Middle frontal gyrus (tissue), 1 donor: ENCODE measurements at regions not wholly inside any gene's neighbourhood (a gene's known extent, or its start where the extent isn't known, plus 50 kb on each side); places are given as distances from the start of the nearest gene placed in this dataset.
"Not testable (repeated sequence)": the region's sequence is repeated elsewhere in the genome, so short reads cannot be mapped to it uniquely, and the experiment has no call there.

Source experiments
- DNase-seq: peaks from one replicate; pipeline ENCODE4 v3.0.0-alpha.2; 2015; ENCODE audit warnings: low spot score; ENCODE audit errors: extremely low spot score

DNA sequence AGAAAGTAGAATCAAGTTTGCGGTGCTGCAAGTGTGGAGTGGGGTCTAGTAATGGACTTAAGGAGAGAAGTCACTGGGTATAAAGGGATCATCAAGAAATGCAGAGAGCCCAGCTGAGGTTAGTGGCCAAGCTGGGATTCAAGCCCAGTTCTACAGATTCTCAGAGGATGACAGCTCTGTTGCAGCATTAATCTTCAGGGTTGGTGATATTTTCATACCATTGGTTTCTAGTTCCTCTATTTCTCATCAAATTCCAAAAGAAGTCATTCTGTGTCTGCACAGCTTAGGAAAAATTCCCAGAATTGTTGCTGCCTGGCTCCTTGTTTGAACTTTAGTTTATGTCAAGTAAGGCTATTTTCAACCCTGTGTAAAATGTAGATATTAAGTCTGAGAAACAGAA, 169.5 kb upstream of the NTF3 start:
- no peak for DNase-seq

DNA sequence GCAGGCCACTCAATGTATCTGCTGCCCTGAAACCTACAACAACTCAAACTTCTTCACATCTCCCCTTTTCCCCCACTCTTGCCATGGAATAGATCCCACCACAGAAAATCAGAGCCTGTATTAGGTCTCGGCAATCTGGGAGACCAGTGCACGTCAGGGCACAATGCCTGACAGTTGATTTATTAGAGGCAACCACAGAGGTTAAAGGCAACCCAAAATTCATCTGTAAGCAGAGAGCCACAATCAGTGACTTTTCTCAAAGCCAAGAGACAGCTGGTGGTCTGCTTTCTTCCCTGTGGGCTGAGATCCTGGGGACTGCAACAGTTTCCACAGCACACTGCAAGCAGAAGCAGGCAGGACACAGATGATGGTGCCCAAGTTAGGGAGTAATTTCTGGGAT, 169.0 kb upstream of the NTF3 start:
- no peak for DNase-seq

DNA sequence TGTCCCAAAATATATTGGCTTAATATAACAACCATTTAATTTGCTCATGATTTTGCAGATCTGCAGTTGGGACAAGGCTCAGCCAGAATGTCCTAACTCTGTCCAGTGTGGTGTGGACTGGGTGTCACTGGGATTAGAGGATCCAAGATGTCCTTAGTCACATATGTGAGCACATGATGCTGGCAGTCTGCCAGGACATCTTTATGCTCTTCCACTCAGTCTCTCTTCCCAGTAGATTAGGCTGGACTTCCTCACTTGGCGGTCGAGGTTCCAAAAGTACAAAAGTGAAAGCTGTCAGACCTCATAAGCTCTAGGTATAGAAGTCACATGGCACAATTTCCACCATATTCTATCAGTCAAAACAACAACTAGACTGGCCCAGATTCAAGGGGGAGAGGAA, 167.9 kb upstream of the NTF3 start:
- no peak for DNase-seq

DNA sequence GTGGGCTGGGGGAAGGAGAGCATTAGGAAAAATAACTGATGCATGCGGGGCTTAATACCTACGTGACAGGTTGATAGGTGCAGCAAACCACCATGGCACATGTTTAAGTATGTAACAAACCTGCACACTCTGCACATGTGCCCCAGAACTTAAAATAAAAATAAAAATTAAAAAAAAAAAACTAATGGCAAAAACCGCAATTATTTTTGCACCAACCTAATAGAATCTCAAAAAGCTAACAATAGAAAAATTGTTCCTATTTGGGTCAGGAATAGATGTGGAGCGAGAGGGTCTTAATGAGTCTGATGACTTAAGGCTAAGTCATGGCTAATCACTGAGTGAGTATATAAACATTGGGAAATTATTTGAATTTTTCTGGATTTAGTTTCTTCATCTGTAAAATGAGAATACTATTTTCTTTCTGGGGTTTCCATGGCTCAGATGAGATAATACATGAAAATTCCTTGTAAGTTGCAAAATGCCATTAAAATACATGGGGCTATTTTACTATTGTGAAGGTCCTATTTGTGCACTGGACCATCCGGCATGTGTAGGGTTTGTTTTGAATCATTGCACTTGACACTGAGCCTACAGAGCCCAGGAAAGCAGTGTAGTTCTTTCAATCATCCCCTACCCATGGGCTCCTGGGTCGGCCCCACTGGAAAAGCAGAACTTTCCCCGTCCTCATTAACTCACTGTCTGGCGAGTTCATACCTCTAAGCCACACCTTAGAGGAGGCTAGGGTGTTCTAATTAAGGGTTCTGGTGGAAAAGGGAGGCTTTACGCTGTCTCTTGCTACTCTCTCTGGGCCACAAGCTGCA, 164.1 kb upstream of the NTF3 start:
- DNase-seq = no peak

DNA sequence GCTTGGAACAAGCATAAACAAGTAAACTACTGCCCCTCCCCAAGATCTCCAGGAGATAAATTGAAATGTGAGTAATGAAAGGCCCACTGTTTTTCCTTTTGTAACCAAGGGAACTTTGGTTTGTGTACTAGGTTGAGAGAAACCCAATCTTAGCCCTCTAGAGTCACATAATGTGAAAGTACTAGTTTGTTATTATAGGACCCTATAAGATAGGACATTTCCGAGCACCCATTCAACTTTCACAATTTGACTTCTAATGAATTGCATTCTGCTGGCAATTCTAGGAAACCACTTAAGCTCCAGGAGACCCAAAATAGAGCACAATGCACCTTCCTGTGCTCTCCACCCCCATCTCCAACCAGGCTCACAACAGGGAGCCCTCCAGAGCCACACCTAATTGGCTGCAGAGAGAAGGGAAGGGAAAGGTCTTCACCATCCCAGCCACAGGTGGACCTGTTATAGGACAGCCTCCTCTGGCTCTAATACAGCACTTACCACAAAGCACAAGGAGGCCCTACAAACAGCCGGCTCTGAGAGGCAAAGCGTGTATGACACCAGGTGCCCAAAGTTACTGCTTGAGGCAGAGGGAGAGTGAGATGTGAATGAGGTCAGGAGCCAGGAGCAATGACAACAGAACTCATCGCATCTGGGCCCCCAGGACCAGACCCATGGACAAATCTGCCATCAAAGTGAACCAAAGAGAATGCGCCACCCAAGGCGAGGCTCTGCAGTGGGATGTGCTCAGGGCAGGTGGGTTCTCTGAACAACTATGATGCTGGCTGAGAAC, 163.3 kb upstream of the NTF3 start:
- no peak for DNase-seq

DNA sequence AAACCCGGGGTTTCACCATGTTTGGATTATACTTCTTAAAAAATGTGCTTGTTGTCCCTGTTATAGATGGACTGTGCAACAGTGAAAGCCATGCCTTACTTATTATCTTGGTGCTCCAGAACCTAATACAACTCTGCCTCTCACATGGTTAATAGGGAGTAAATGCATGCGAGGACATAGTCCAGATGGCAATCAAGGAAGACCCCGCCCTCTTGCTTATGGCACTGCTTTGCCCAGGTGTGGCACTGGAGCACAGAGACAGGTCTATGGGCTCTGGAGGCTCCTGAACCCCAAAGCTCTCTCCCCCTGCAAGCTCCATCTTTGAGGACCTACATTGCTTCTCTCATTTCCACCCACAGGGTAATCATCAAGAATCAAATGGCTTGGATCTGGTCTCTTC, 162.1 kb upstream of the NTF3 start:
- DNase-seq = no peak

DNA sequence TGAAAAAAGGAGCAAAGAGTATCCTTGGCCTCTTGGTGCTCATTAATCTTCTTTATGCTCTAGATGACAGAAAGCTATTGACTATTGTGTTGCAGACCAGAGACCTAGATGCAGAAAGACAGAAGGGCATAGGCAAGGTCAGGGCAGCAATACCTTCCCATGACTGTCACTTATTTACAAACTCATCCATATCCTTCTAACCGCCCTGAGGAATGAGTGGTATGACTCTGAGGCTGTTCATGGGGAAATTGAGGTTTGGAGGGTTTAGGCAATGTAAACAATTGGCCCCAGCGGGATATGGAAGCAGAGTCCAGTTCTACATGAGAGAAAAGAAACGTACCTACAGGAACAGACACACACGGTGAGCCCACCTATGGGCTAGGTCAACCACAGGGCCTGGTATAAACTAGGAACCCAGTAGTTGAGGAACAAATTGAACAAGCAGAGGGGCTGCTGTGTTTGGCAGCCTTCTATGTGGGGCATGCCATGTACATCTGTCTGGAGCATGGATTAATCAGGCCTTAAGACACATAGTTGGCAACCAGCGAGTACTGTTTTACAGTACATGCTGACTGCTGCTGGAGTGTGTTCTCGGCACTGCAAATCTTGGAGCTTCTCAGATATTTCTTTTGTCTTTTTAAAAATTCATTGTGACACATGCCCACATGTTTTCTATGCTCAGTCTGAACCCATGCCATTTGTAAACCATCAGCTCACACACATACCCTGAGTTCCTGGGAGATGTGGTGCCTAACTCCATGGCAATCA, 159.7 kb upstream of the NTF3 start:
- no peak for DNase-seq

DNA sequence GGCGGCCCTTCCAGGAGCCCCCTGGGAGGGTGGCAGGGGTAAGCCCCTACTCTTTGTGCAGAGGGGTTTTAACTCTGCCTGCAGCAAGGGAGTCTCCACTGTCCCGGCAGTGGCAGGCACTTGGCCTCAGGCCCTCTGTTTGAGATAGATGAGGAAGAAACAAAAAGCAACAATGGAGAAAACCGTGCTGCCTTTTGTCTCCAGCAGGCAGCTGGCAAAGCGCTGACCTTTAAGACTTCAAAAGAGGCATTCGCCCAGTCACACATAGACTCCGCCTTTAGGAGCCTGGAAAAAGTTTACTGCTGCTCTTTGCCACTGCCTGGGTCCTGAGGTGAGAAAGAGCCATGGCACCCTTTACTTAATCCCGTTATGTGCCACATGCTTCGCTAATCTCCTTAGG, 158.2 kb upstream of the NTF3 start:
- no peak for DNase-seq

DNA sequence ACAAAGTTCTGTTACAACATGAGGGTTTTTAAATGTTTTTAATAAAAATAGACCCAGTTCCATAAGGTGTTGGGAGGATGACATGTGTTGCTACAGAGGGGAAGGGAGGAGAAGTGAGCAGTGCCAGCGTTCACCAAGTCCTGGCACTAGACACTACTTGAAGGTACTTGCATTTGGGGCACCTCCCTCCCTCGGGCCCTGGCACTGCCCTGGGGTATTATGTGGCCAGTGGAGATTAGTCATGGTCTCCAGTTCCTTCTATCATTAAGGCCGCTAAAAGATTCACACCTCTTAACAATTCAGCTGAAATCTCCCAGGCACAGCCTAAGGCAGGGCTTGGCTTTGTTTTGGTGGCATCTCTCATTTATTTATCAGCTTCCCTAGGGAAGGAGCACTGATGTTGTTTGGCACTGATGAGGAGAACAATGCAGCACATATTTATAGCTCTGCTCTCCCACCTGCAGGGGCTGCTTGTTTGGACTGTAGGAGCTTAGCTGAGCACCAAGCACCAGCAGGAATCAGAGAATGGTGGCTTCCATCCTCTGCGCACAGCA, 155.5 kb upstream of the NTF3 start:
- DNase-seq = no peak

DNA sequence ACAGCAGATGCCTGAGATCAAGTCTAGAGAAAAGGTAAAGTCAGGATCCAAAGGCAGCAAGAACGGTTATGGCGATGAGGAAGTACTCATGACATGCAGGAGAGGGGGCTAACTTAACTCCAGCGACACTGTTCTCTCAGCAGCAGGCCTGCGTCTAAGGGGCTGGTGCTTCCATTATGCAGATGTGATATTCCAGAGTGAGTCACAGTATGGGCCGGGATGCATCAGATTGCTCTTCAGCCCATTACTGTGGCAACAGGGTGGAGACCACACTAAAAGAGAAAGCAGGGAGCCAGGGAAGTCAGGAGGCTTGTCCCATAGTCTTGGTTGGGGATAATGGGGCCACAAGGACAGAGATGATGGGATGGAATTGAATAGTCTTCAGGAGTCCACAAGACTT, 151.8 kb upstream of the NTF3 start:
- no peak for DNase-seq

DNA sequence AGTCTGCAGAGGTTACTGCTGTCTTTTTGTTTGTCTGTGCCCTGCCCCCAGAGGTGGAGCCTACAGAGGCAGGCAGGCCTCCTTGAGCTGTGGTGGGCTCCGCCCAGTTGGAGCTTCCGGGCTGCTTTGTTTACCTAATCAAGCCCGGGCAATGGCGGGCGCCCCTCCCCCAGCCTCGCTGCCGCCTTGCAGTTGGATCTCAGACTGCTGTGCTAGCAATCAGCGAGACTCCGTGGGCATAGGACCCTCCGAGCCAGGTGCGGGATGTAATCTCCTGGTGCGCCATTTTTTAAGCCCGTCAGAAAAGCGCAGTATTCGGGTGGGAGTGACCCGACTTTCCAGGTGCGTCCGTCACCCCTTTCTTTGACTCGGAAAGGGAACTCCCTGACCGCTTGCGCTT, 141.5 kb upstream of the NTF3 start:
- DNase-seq = not testable (repeated sequence)

DNA sequence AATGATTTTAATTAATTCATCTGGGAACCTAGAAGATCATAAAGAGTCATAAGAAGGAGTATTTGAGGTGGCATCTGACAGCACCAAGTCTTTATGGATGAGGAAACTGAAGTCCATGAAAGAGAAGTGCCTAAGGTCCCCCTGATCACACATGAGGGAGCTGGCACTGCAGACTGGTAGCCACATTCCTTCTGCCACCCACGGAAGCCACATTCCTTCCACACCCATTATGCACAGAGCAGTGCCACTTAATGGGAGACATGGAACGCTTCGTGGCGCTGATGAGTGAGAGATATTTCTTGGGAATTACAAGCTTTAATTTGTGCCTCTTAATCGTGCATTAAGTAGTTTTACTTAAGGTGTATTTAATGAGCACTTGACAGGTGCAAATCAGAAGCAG, 139.3 kb upstream of the NTF3 start:
- DNase-seq = no peak

DNA sequence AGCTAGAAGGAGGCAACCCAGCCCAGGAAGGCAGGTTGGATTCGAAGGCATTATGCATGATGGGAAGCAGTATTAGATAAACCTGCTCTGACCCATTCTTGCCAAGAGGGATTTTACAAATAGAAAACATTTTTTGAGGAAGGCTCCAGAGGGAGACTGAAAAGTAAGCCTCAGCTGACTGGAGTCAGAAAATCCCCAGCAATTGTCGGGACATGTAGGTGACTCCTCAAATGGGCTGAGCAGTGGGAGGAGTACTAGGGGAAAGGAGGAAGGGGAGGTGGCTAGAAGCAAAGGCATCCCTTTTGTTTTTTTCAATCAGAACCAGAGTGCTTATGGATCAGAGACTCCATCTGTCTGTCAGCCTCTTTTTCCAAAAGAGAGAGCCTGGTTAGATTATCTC, 138.1 kb upstream of the NTF3 start:
- no peak for DNase-seq

DNA sequence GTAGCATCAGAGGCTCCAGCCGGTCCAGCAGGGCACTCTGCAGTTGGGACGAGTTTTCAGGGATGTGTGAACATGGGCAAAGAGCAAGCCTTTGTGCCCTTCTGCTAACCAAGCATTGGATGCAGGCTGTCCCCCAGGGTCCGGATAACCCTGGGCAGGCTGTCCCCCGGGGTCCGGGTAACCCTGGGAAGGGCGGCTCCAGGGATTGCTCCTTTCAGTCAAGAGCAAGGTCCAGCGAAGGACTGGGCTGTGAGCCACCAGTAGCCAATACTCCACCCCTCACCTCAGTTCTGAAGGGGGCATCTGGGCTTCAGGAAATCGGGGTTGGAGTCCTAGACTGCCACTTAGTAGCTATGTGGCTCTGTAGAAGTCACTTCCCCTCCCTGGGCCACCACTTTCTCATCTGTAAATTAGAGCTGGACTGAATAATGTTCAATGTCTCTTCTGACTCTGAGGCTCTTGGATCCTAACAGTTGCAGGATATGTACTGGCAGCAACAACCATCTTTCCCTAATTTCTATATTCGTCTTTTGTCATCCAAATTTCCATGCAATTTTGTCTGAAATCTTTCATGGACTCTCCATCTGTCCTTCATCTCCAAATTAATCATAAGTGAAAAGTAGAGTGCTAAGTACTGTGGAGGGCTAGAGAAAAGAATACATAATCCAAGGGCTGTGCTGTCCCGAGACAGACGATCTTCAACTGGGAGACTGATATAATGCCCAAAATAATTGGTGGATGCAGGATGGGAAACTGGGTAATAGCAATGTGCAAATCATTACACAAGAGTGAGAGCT, 137.4 kb upstream of the NTF3 start:
- no peak for DNase-seq

DNA sequence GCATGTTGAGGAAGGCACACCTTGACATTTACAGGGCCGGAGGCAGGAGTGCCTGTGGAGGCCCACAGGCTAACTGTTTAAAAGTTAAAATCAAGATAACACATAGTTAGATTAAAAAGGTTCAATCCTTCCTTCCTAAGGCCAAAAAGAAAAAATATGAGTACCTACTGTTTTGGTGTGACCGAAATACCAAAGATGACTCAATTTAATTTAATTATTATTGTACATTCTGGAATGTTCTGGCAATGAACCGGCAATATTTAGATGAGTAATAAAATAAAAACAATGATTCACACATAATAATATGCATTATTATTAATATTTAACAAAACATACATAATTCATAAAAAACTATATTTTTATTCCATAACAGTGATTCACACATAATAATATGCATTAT, 136.8 kb upstream of the NTF3 start:
- DNase-seq = no peak

DNA sequence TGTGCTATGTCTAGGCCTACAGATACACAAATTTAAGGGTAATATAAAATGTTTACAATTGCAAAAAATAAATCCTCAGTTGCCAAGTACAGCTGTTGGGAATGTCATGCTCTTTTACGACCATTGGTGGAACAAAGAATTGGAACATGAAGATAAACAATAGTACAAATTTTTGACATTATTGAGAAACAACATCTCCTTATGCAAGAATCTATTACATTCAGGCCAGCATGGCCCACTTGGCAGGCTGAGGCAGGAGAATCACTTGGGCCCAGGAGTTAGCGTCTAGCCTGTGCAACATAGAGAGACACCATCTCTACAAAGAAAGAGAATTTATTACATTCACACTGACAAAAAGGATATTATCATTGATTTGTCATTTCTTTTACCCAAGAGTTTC, 135.9 kb upstream of the NTF3 start:
- DNase-seq = no peak

DNA sequence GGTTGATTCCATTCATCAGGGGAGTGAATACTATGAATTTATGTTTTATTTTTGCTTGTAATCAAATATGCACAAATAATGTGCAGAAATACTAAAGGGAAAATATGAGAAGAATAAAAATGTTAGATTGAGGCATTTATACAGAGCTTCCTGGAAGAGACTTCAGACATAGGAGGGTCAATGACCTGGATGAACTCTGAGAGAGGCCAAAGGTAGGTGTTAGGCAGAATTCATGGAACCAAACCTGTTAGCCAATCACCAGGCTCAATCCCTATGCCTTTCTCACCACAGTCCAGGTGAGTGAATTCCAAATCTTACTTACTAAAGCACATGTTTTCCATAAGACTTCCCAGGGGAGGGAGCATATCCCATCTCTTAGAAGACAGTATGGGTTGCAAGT, 130.4 kb upstream of the NTF3 start:
- no peak for DNase-seq

DNA sequence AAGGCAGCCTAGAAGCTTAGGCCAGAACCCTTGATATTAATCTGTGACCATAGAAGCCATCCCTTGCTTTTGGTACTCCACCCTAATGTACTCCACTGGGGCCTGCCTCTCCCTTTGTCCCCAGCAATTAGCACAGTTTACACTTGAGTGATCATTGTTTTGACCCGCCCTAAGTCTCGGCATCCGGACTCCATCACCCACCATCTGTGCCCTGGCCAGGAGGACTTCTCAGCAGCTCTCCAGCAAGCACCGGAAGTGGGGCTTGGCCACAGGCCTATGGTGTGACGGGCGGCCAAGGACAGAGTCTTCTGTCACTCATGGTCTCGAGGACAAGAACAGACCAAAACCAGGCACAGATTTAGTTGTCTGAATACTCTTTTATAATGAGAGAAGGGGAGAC, 126.5 kb upstream of the NTF3 start:
- no peak for DNase-seq

DNA sequence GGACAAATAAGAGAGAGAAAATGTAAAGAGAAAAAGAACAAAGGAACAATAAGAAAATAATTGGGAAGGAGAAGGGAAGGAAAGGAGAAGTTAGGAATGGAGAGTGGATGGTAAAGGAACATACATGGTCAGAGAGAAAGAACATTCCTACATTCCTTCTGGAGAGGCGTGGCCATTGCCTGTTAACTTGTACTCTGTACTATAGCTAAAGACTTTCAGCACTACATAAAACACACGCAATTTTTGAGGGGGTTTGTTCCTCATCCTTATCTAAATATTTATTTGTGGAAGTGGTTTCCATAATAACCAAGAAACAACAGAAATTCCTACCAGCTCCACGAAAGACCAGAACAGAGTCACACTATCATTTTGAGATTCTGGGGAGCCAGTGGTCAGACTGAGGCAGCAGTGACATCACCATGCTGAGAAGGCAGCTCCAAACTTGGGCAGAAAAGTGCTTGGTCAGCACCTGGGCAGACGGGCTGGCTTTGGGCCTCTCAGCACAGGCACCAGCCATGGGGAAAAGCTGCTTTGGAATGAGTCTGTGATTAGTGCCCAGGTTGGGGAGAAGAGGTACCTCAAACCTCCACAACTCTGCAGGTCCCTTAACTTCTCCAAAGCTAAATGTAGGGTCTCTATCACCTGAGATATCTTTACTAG, 125.9 kb upstream of the NTF3 start:
- DNase-seq = no peak

DNA sequence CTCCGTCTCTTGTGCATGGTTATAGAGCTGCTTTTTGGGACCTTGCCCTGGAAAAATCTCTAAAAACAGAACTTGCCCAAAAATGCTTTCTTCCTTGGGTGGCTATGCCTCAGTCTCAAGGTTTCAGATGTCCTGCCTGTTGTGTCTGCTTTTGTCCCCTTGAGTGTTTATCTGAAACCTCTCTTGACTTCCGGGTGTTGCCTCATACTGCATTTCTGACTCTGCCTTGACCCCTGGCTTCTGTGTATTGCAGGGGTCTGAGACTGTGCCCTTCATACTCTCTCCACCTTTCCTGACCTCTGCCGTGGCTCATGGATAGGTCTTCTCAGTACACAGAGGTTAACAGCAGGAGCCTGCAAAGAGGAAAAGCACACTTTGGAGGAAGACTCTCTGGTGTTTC, 124.8 kb upstream of the NTF3 start:
- no peak for DNase-seq

DNA sequence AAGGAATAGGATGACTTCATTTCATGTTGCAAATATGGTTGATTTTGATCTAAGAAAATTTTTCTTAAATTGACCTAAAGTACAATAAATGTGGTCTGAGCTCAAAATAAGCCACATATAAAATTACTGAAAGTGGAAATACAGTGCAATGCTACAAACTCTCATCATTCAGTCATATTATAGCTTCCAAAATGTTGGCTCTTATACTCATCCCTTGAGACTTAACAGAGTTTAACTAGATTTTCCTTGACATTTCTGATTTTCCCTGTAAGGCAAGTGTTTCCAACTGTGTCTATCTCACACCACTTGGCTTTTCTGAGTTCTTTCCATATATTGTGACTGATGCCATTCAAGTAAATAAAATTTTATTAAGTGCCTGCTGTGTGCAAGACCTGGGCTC, 123.7 kb upstream of the NTF3 start:
- DNase-seq = no peak
